Neutrophil (primary cell): ENCODE measurements at regions not wholly inside any gene's neighbourhood (a gene's known extent, or its start where the extent isn't known, plus 50 kb on each side); places are given as distances from the start of the nearest gene placed in this dataset.

ENCODE experiments used
- H3K27ac ChIP-seq: fragments of 200-600 bp; sonication (generic); 2 replicates; pipeline ENCODE4 v1.5.1; 2016; ENCODE audit warnings: mild to moderate bottlenecking, moderate library complexity
- H3K27me3 ChIP-seq: fragments of 200-600 bp; sonication (generic); 2 replicates; pipeline ENCODE4 v1.6.0; 2016; ENCODE audit warnings: mild to moderate bottlenecking
- H3K36me3 ChIP-seq: fragments of 200-600 bp; sonication (generic); 2 replicates; pipeline ENCODE4 v1.5.1; 2017
- H3K4me1 ChIP-seq, 2 experiments: fragments of 200-600 bp in 1 of 2; sonication (generic) in 1 of 2; 1 replicate in 1 of 2; 2 replicates in 1 of 2; pipeline versions ENCODE4 v1.5.1 to v1.6.1; 2013 to 2016; ENCODE audit warnings: low read depth in 1 of 2, low read length in 1 of 2, mild to moderate bottlenecking in 1 of 2, moderate library complexity in 1 of 2; ENCODE audit not compliant: control insufficient read depth in 1 of 2, insufficient read depth in 1 of 2
- H3K4me3 ChIP-seq, 2 experiments: fragments of 200-600 bp in 1 of 2; sonication (generic) in 1 of 2; 1 replicate in 1 of 2; 2 replicates in 1 of 2; pipeline ENCODE4 v1.5.1; 2013 to 2016; ENCODE audit warnings: low read depth in 1 of 2, low read length in 1 of 2, mild to moderate bottlenecking in 1 of 2, moderate library complexity in 1 of 2
- H3K9me3 ChIP-seq: fragments of 200-600 bp; sonication (generic); 2 replicates; pipeline ENCODE4 v1.5.1; 2016
- TF ChIP-seq, protein P1 (sequence below): fragments of 200-600 bp; sonication (generic); IDR thresholded peaks from 2 replicates; pipeline ENCODE4 v1.5.1; 2016; ENCODE audit warnings: antibody characterized with exemption

DNA sequence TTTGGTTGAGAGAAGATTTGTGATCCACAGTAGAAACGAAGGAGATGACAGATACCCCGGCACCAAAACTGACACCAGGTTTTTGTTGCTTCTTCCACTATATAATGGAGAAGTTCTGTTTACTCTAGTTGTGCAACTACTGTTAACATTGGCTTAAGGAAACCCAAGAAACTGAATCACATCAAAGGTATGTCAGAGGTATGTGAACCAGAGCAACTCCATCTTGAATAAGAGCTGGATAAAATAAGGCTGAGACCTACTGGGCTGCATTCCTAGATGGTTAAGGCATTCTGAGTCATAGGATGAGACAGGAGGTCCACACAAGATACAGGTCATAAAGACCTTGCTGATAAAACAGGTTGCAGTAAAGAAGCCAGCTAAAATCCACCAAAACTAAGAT lies 173.7 kb upstream of the CAMK1G start:
- H3K9me3 ChIP-seq: no peaks in the 10 kb centered on the region
- H3K27me3 ChIP-seq: peaks cover 4% of the 10 kb centered on the region
- TF ChIP-seq, protein P1, sequence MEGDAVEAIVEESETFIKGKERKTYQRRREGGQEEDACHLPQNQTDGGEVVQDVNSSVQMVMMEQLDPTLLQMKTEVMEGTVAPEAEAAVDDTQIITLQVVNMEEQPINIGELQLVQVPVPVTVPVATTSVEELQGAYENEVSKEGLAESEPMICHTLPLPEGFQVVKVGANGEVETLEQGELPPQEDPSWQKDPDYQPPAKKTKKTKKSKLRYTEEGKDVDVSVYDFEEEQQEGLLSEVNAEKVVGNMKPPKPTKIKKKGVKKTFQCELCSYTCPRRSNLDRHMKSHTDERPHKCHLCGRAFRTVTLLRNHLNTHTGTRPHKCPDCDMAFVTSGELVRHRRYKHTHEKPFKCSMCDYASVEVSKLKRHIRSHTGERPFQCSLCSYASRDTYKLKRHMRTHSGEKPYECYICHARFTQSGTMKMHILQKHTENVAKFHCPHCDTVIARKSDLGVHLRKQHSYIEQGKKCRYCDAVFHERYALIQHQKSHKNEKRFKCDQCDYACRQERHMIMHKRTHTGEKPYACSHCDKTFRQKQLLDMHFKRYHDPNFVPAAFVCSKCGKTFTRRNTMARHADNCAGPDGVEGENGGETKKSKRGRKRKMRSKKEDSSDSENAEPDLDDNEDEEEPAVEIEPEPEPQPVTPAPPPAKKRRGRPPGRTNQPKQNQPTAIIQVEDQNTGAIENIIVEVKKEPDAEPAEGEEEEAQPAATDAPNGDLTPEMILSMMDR: no peak
- no peak overlapping the region for H3K4me3 ChIP-seq
- no peaks in the 10 kb centered on the region for H3K36me3 ChIP-seq
- no peak overlapping the region for H3K27ac ChIP-seq
- no peaks in the 10 kb centered on the region for H3K4me1 ChIP-seq

DNA sequence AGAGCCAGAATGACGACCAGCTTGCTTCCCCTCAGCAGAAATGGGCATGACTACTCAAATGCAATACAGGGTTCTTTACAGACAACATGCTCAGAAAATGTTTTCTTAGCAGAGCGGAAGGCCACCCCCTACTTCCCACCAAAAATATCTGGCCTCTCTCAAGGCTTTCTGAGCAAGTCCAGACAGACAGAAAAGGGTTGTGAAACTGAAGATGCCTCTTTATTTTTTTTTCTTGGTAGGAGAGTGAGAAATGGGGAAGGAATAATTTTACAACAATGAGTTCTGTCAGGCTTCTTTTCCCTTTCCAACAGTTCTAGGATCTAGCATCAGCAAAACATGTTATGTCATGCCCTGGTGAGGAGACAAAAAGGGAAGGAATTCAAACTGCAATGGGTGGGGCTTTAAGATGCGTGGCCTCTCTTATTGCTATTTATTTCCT lies 172.0 kb upstream of the CAMK1G start:
- Histone ChIP-seq H3K9me3 (no peaks in the 10 kb centered on the region), H3K27ac (no peak overlapping the region), H3K36me3 (no peaks in the 10 kb centered on the region), H3K4me1 (no peaks in the 10 kb centered on the region), H3K27me3 (no peaks in the 10 kb centered on the region), H3K4me3 (no peak overlapping the region)
- TF ChIP-seq, protein P1: no peak

DNA sequence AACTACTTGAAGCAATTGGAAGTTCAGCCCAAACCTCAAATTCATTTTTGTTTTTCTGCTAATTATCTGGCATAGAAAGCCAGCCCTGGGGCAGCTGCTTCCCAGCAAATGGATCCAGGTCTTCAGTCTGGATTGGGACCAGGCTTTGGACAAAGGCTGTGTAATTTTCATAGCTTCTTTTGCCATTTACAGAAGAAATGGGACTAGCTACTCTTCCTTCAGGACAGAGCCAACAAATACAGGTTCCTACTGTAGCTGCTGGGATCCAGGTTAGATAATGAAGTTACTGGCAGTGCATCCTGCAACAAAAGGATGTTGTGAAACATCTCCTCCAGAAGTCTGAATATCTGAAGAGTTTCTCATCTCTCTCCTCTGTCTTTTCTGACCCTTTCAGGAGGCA lies 171.5 kb upstream of the CAMK1G start:
- Histone ChIP-seq H3K4me3 (no peak overlapping the region), H3K27ac (no peak overlapping the region)

DNA sequence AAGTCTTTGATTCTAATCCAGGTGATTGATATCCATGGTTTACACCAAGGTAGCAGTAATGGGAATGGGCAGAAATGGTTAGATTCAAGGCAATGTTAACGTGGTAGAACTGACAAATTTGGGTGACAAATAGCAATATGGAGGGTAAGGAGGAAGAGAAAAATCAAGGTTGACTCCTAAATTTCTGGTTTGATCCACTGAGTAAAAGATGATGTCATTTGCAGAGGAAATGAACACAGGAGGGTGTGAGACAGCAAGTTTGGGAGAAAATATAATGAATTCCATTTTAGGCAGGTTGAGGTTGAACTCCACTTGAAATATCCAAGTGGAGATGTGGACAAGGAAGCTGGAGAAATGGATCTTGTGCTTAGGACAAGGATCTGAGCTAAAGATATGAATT lies 170.9 kb upstream of the CAMK1G start:
- Histone ChIP-seq H3K27ac (no peak overlapping the region), H3K4me1 (no peaks in the 10 kb centered on the region), H3K36me3 (no peaks in the 10 kb centered on the region), H3K4me3 (no peak overlapping the region), H3K27me3 (no peaks in the 10 kb centered on the region), H3K9me3 (no peaks in the 10 kb centered on the region)
- TF ChIP-seq, protein P1: no peak

More for the DNA sequence above, 171.5 kb upstream of the CAMK1G start:
- TF ChIP-seq, protein P1: no peak
- no peaks in the 10 kb centered on the region for H3K27me3 ChIP-seq
- H3K36me3 ChIP-seq: no peaks in the 10 kb centered on the region
- no peaks in the 10 kb centered on the region for H3K4me1 ChIP-seq
- H3K9me3 ChIP-seq: no peaks in the 10 kb centered on the region

DNA sequence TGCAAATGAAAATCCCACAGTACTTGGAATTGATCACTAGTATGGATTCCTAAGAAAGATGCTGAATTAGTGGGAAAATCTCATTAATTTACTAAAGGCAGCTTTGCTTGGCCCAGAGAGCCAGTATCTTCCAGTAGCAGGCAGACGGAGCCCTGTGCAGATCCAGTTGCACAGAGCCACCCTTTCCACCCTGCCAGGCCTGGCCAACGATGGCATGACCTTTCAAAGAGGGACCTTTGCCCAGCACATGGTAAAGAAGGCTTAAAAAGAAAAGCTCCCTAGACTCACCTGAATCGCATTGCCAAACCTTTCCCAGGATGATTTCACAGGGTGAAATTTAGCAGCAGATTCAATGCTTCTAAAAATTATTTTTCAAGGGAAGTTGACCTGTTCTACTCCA lies 170.5 kb upstream of the CAMK1G start:
- Histone ChIP-seq H3K36me3 (no peaks in the 10 kb centered on the region), H3K4me3 (no peak overlapping the region), H3K27ac (no peak overlapping the region), H3K4me1 (no peaks in the 10 kb centered on the region), H3K9me3 (no peaks in the 10 kb centered on the region), H3K27me3 (no peaks in the 10 kb centered on the region)
- TF ChIP-seq, protein P1: no peak

DNA sequence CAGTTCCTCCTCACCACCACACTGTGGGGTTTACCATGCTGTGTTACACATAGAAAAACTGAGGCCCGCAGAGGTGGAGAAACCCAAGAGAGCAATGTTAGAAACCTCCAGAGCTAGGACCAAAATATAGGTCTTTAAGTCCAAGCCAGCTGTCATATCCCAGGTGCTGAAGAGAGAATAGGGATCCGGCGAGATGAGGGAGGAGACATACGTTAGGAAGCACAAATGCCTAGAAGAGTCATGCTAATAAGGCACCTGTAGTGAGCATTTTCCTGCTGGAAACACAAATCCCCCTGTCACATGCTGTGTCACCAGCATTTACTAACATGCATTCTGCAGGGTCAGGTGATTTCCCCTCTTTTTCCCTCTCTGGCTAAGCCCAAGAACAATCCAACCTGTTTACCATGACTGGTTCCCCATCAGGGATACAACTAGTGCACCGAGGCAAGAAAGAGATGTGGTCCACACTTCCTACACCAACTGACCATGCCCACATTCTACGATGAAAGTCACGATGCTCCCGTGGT lies 168.6 kb upstream of the CAMK1G start:
- Histone ChIP-seq H3K4me1 (no peaks in the 10 kb centered on the region), H3K4me3 (no peak overlapping the region), H3K27me3 (no peaks in the 10 kb centered on the region), H3K27ac (no peak overlapping the region), H3K9me3 (no peaks in the 10 kb centered on the region), H3K36me3 (no peaks in the 10 kb centered on the region)
- TF ChIP-seq, protein P1: no peak
